OCI-LY3 (cell line): ENCODE measurements at regions not wholly inside any gene's neighbourhood (a gene's known extent, or its start where the extent isn't known, plus 50 kb on each side); places are given as distances from the start of the nearest gene placed in this dataset.

Experiments
- H2AFZ ChIP-seq: fragments of 200-600, 300-600 bp; shearing (Covaris generic); 2 replicates; pipeline ENCODE4 v1.6.0; 2014; ENCODE audit warnings: antibody characterized with exemption, low read depth, low read length
- H3K27ac ChIP-seq: fragments of 200-600, 300-600 bp; sonication (generic); 2 replicates; pipeline ENCODE4 v1.5.1; 2014; ENCODE audit warnings: mild to moderate bottlenecking, low read length, moderate library complexity, mixed read lengths
- H3K27me3 ChIP-seq: fragments of 200-600, 300-600 bp; sonication (generic); 2 replicates; pipeline ENCODE4 v1.6.1; 2014; ENCODE audit warnings: low read depth, low read length, mixed read lengths
- H3K36me3 ChIP-seq: fragments of 200-600, 300-600 bp; sonication (generic); replicated peaks from 2 replicates; pipeline ENCODE3; 2014; ENCODE audit warnings: low read depth, low read length, mixed read lengths
- H3K4me1 ChIP-seq: fragments of 300-600, 200-600 bp; sonication (generic); 2 replicates; pipeline ENCODE4 v1.6.1; 2014; ENCODE audit warnings: low read length, mixed read lengths
- H3K4me2 ChIP-seq: fragments of 200-600, 300-600 bp; sonication (generic); 2 replicates; pipeline ENCODE4 v1.6.1; 2014; ENCODE audit warnings: low read length, mixed read lengths
- H3K4me3 ChIP-seq: fragments of 300-600, 200-600 bp; sonication (generic); 2 replicates; pipeline ENCODE4 v1.5.1; 2014; ENCODE audit warnings: antibody characterized with exemption, mild to moderate bottlenecking, low read length, moderate library complexity
- H3K79me2 ChIP-seq: fragments of 300-600, 200-600 bp; shearing (Covaris generic); 2 replicates; pipeline ENCODE4 v1.6.1; 2014; ENCODE audit warnings: mild to moderate bottlenecking, low read length, mixed read lengths
- H3K9ac ChIP-seq: fragments of 300-600, 200-600 bp; shearing (Covaris generic); 2 replicates; pipeline ENCODE4 v1.6.0; 2014; ENCODE audit warnings: mild to moderate bottlenecking, low read length, moderate library complexity
- H3K9me3 ChIP-seq: fragments of 200-600, 300-600 bp; shearing (Covaris generic); 2 replicates; pipeline ENCODE4 v1.6.1; 2014; ENCODE audit warnings: low read length, mixed read lengths; ENCODE audit not compliant: insufficient read depth
- H4K20me1 ChIP-seq: fragments of 200-600, 300-600 bp; sonication (generic); 2 replicates; pipeline ENCODE4 v1.6.1; 2016; ENCODE audit warnings: low read length, mixed read lengths; ENCODE audit not compliant: insufficient read depth
- CTCF ChIP-seq: fragments of 200-600, 300-600 bp; sonication (generic); IDR thresholded peaks from 2 replicates; pipeline ENCODE4 v1.5.1; 2014; ENCODE audit warnings: antibody characterized with exemption, low read length, low read depth
- EZH2phosphoT487 ChIP-seq: fragments of 200-600 bp; shearing (Covaris generic); IDR thresholded peaks from 2 replicates; pipeline ENCODE4 v1.6.1; 2018; ENCODE audit warnings: antibody characterized with exemption, mixed run types, low read depth

GRCh38 chr17:72208832-72209231, 88.0 kb downstream of the SOX9 start:
- Histone ChIP-seq H3K9me3 (no peaks in the 10 kb centered on the region), H3K27ac (no peak overlapping the region), H3K27me3 (peaks cover 12% of the 10 kb centered on the region), H3K4me2 (no peak overlapping the region), H3K4me1 (no peaks in the 10 kb centered on the region), H3K4me3 (no peak overlapping the region), H3K36me3 (no peaks in the 10 kb centered on the region), H3K9ac (no peak overlapping the region), H2AFZ (no peak overlapping the region), H4K20me1 (no peaks in the 10 kb centered on the region), H3K79me2 (no peaks in the 10 kb centered on the region)
- no peak for TF ChIP-seq EZH2phosphoT487

DNA sequence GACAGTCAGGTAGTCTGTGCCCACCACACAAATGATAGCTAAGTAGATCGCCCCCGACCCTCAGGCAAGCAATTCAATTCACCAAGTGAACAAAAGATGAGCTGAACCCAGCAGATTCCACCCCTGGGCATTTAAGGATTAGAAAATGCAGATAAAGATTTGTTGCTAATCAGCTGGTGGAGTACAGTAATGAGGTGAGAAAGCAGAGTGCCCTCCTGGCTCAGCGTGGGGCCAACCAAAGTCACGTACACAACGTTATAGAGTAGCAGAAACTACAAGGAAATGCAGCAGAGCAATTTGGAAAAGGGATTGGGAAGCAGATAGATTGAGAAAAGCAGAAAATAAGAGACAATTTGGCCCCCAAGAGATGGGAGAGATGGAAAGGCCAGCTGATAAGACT, 91.2 kb downstream of the SOX9 start:
- no peak overlapping the region for H3K4me2 ChIP-seq
- H3K9me3 ChIP-seq = no peaks in the 10 kb centered on the region
- H2AFZ ChIP-seq = no peak overlapping the region
- H3K79me2 ChIP-seq = no peaks in the 10 kb centered on the region
- no peaks in the 10 kb centered on the region for H3K4me1 ChIP-seq
- H3K27ac ChIP-seq = no peak overlapping the region
- no peaks in the 10 kb centered on the region for H4K20me1 ChIP-seq
- no peak overlapping the region for H3K4me3 ChIP-seq
- H3K36me3 ChIP-seq = no peaks in the 10 kb centered on the region
- TF ChIP-seq CTCF = no peak
- TF ChIP-seq EZH2phosphoT487 = no peak
- H3K9ac ChIP-seq = no peak overlapping the region
- H3K27me3 ChIP-seq = peaks cover 15% of the 10 kb centered on the region

DNA sequence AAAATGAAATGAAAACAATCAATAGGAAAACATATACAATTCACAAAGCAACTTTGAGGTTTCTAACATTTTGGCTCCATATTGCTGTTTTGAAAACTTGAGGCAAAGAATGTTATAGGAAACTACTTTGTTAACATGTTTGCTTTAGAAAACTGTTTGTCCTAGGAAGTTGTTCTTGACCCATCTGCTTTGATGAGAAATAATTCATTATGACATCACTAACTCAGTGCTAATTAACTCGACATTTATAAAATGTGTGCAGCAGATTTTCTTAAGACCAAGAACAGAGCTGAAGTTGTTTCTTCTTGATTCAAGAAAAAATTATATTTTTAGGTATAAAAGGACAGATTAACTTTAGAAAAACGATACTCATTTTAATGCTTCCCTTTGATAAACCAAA, 94.7 kb downstream of the SOX9 start:
- H3K4me2 ChIP-seq = no peak overlapping the region
- H3K4me1 ChIP-seq = no peaks in the 10 kb centered on the region
- H3K9ac ChIP-seq = no peak overlapping the region
- no peaks in the 10 kb centered on the region for H4K20me1 ChIP-seq
- H2AFZ ChIP-seq = no peak overlapping the region
- no peaks in the 10 kb centered on the region for H3K36me3 ChIP-seq
- peaks cover 7% of the 10 kb centered on the region; the same call in 1 of the 2 replicates for H3K27me3 ChIP-seq
- no peaks in the 10 kb centered on the region for H3K9me3 ChIP-seq
- no peak overlapping the region for H3K4me3 ChIP-seq
- no peak for TF ChIP-seq EZH2phosphoT487
- TF ChIP-seq CTCF = no peak
- H3K27ac ChIP-seq = no peak overlapping the region
- no peaks in the 10 kb centered on the region for H3K79me2 ChIP-seq

DNA sequence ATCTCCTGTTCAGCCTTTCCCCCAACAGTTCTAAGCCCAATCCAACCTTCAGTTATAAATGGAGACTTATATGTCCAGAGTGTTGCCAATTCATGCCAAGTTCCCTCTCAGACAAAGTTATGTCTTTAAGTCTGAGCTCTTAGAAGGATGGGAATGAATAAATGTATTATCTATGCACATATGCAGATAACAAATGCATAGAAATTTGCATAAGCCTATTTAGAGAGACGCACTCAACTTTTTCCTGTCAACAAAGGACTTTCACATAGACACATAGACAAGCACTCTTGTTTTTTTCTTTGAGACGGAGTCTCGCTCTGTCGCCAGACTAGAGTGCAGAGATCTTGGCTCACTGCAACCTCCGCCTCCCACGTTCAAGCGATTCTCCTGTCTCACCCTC, 95.1 kb downstream of the SOX9 start:
- H2AFZ ChIP-seq = no peak overlapping the region
- TF ChIP-seq EZH2phosphoT487 = no peak
- no peak for TF ChIP-seq CTCF
- no peak overlapping the region for H3K4me3 ChIP-seq
- no peaks in the 10 kb centered on the region for H3K4me1 ChIP-seq
- H3K27me3 ChIP-seq = peaks cover 7% of the 10 kb centered on the region; the same call in 1 of the 2 replicates
- H3K9ac ChIP-seq = no peak overlapping the region
- no peaks in the 10 kb centered on the region for H4K20me1 ChIP-seq
- H3K36me3 ChIP-seq = no peaks in the 10 kb centered on the region
- no peak overlapping the region for H3K27ac ChIP-seq
- H3K9me3 ChIP-seq = no peaks in the 10 kb centered on the region
- H3K79me2 ChIP-seq = no peaks in the 10 kb centered on the region
- no peak overlapping the region for H3K4me2 ChIP-seq
